Heart left ventricle (tissue), 13 donors: ENCODE measurements at regions not wholly inside any gene's neighbourhood (a gene's known extent, or its start where the extent isn't known, plus 50 kb on each side); places are given as distances from the start of the nearest gene placed in this dataset.

Source experiments
- CTCF ChIP-seq, 12 donors: fragments of 200-600 bp; sonication (generic) in 4 of 12; IDR thresholded peaks; one replicate each; pipeline versions ENCODE4 v1.5.0 to v1.8.0; 2018 to 2022; ENCODE audit warnings: antibody characterized with exemption in 12 of 12, mild to moderate bottlenecking in 5 of 12
- POLR2A ChIP-seq, 2 donors: fragments of 450-650 bp; IDR thresholded peaks; one replicate each; pipeline ENCODE4 v1.6.1; 2017; ENCODE audit warnings: antibody characterized with exemption in 2 of 2, mild to moderate bottlenecking in 2 of 2, moderate library complexity in 2 of 2
- donor health status: ischemic (EF 13 %, LVEDD 7.1; RV severe dilation, severe dysfunction).
- donor health status: DM: no; HTN: yes; CAD: no.
- donor health status: DM: no; HTN: no; CAD: no.
- donor health status: ischemic (EF 25% LVEDD 6.9; RV normal size, moderate dysfunction).
- donor health status: ischemic (EF 25% LVEDD 5.7; RV mildly dilated, moderate dysfunction).
- donor health status: ischemic (EF 35%, LVEDD 5.7; RV mildly dilated, moderate dysfunction).
- donor health status: nonischemic (EF 11% LVEDD 7.7; RV severe dilation, severe dysfunction).
- donor health status: DM: yes; HTN: yes; CAD: no.
- donor health status: PGD.
- donor health status: ischemic (EF 29% LVEDD 5.4; RV normal size, mild dysfunction).
- donor health status: nonischemic (EF 23%, LVEDD 6.1; RV moderate dilation, normal function).

GRCh38 chr13:88417801-88418200, 746.6 kb downstream of the SLITRK5 start:
- TF ChIP-seq CTCF (IDR thresholded peaks at IDR 0.05): no peak
- TF ChIP-seq POLR2A (IDR thresholded peaks at IDR 0.05): no peak
